Choroid plexus epithelial cell (primary cell): ENCODE measurements at regions not wholly inside any gene's neighbourhood (a gene's known extent, or its start where the extent isn't known, plus 50 kb on each side); places are given as distances from the start of the nearest gene placed in this dataset.

Source experiments
- DNase-seq: peaks from one replicate; pipeline ENCODE4 v3.0.0-alpha.2; 2010; ENCODE audit warnings: low read depth
- H3K4me3 ChIP-seq: 2 replicates; pipeline ENCODE4 v1.5.1; 2011; ENCODE audit warnings: low read depth, mild to moderate bottlenecking, control low read depth, low read length, moderate library complexity
- CTCF ChIP-seq: conservative IDR thresholded peaks from 2 replicates; pipeline ENCODE4 v1.5.1; 2011; ENCODE audit warnings: low read depth, mild to moderate bottlenecking, control low read depth, inconsistent platforms, low read length, moderate library complexity

DNA sequence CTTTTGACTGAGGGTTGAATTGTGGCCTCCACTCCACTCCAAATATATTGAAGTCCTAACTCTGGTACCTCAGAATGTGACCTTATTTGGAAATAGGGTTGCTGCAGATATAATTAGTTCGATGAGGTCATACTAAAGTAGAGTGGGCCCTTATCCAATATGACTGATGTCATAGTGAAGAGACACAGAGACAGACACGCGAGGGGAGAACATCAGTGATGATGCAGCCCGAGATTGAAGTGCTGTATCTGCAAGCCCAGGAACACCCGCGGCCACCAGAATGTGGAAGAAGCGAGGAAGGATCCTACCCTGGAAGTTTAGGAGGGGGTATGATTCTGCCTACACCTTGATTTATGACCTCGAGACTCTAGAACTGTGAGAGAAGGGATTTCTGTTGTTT, 279.0 kb downstream of the ANKRD50 start:
- TF ChIP-seq CTCF = no peak
- no peak overlapping the region for H3K4me3 ChIP-seq
- DNase-seq = peak; percentile 34

DNA sequence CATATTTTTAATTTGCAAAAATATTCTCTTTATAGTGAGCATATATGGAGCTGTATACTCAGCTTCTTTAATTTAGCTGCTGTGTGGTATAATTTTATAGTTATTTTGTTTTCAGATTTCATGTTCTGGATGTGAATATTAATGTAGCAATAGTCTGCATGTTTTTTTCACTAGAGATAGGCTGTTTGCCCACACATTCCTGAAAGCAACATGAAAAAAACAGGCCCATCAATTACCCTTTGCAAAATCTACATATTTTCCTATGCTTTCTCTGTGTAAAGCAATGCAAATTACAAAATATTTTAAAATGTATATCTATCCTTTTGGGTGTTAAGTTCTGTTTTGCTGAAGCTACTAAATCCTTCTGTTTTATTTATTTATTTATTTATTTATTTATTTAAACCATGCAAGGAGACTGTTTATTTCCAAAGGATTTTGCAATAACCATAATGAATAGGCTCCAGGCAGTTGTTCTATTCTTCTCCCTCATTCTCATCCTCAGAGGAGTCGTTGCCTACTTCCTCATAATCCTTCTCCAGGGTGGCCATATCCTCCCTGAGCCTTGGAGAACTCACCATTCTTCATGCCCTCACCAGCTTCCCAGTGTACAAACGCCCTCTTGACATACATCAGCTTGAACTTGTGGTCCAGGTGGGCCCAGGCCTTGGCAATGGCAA, 277.1 kb downstream of the ANKRD50 start:
- no peak for TF ChIP-seq CTCF
- DNase-seq = peak; percentile 18
- no peak overlapping the region for H3K4me3 ChIP-seq

DNA sequence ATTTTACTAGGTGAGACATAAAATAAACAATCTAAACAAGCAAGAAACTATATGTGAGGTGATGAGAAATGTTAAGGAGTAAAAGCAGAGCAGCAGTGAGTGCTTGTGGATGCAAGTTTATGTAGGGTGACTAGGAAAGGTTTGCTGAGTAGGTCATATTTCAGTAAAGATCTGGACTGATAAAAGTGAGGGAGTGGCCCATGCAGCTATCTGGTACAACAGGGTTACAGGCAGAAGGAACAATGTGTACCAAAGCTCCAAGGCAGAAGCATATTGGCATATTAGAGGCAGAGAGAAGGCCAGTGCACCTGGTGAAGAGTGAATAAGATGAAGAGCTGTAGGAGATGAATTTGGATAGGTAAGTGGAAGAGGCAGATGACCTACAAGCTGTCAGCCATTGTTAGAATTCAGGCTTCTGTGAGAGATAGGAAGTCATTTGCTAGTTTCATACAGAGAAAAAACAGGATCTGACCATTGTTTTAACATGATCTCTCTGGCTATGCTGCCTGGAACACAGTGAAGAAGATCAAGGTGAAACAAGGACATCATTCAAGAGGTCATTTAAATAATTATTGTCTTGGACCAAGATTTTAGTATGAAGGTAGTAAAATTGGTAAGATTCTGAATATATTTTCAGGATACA, 274.6 kb downstream of the ANKRD50 start:
- DNase-seq = no peak
- H3K4me3 ChIP-seq = no peak overlapping the region
- TF ChIP-seq CTCF = no peak

GRCh38 chr4:124445071-124445470, 267.5 kb downstream of the ANKRD50 start:
- TF ChIP-seq CTCF = no peak

GRCh38 chr4:124449881-124450280, 262.7 kb downstream of the ANKRD50 start:
- no peak overlapping the region for H3K4me3 ChIP-seq
- no peak for DNase-seq
- no peak for TF ChIP-seq CTCF

More at GRCh38 chr4:124445071-124445470, 267.5 kb downstream of the ANKRD50 start:
- no peak overlapping the region for H3K4me3 ChIP-seq
- DNase-seq = no peak

- no peak overlapping the region for H3K4me3 ChIP-seq
- DNase-seq = no peak
- no peak for TF ChIP-seq CTCF
Observed at GRCh38 chr4:124450851-124451250, 261.7 kb downstream of the ANKRD50 start.
